ENCODE measurements at regions not wholly inside any gene's neighbourhood (a gene's known extent, or its start where the extent isn't known, plus 50 kb on each side); places are given as distances from the start of the nearest gene placed in this dataset.

DNA sequence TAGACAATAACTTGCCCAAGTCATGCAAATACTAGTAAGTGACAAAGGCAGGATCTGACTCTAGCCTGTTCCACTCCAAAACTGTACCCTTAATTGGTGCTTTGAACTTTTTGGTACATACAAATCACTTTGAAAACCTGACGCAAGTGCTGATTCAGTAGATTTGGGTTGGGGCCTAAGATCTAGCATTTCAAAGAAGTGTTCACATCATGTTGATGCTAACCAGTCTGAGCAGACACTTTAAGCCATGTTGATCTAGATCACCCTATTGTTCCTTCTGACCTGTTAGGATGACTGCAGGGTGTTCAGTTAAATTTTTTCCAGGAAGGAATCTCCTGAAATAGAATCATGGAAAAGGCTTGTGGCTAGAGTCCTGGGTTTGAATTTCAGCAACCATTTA is 57.7 kb upstream of the CPEB4 start:
- TF ChIP-seq, protein P1, sequence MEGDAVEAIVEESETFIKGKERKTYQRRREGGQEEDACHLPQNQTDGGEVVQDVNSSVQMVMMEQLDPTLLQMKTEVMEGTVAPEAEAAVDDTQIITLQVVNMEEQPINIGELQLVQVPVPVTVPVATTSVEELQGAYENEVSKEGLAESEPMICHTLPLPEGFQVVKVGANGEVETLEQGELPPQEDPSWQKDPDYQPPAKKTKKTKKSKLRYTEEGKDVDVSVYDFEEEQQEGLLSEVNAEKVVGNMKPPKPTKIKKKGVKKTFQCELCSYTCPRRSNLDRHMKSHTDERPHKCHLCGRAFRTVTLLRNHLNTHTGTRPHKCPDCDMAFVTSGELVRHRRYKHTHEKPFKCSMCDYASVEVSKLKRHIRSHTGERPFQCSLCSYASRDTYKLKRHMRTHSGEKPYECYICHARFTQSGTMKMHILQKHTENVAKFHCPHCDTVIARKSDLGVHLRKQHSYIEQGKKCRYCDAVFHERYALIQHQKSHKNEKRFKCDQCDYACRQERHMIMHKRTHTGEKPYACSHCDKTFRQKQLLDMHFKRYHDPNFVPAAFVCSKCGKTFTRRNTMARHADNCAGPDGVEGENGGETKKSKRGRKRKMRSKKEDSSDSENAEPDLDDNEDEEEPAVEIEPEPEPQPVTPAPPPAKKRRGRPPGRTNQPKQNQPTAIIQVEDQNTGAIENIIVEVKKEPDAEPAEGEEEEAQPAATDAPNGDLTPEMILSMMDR (IDR thresholded peaks at IDR 0.05), result no peak
- no peak for TF ChIP-seq POLR2A (IDR thresholded peaks at IDR 0.05)

Measured in body of pancreas (tissue), 4 donors.